Coronary artery (tissue), 2 donors: ENCODE measurements at regions not wholly inside any gene's neighbourhood (a gene's known extent, or its start where the extent isn't known, plus 50 kb on each side); places are given as distances from the start of the nearest gene placed in this dataset.
A peak's percentile ranks its signal among the peaks of the same experiment; 100 is the strongest.

Experiments
- DNase-seq: peaks from one replicate; pipeline ENCODE4 v3.0.0-alpha.2; 2017; ENCODE audit warnings: low spot score
- H3K27ac ChIP-seq, 2 donors: fragments of 200-600 bp; sonication (generic); one replicate each; pipeline ENCODE4 v1.5.1; 2016 to 2019
- H3K4me3 ChIP-seq: fragments of 200-600 bp; sonication (generic); 2 replicates; pipeline ENCODE4 v1.5.1; 2016; ENCODE audit warnings: mild to moderate bottlenecking, moderate library complexity
- TF ChIP-seq, protein P1 (sequence below): fragments of 200-600 bp; sonication (generic); IDR thresholded peaks from one replicate; pipeline ENCODE4 v1.5.1; 2019; ENCODE audit warnings: antibody characterized with exemption

DNA sequence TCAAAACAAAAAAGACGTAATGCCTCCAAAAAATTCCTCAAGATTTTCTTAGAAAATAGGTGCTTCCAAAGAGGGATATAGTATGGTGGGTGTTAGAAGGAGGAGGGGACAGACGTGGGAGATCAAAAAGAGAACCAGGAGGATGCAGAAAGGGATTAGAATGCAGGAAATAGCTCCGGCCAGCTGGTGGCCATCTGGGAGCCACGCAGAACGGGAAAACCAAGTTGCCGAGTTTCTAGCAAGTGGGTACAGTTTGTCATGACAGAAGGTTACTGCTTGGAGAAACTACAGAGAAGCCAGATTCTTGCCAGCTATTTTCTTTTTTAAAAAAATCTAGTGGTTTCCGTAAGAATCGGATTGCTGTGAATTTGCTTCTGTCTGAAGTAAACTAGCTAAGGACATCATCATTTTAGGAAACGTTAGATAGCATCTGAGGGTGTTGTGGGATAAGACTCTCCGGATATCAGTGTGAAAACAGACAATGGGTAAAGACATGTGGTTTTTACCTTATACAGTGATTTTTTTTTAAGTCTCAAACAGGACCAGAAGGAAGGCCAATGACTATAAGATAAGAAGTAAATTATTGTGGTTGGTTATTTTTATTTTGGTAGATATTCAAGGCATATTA lies 104.9 kb downstream of the HSPH1 start:
- no peak overlapping the region for H3K4me3 ChIP-seq
- TF ChIP-seq, protein P1, sequence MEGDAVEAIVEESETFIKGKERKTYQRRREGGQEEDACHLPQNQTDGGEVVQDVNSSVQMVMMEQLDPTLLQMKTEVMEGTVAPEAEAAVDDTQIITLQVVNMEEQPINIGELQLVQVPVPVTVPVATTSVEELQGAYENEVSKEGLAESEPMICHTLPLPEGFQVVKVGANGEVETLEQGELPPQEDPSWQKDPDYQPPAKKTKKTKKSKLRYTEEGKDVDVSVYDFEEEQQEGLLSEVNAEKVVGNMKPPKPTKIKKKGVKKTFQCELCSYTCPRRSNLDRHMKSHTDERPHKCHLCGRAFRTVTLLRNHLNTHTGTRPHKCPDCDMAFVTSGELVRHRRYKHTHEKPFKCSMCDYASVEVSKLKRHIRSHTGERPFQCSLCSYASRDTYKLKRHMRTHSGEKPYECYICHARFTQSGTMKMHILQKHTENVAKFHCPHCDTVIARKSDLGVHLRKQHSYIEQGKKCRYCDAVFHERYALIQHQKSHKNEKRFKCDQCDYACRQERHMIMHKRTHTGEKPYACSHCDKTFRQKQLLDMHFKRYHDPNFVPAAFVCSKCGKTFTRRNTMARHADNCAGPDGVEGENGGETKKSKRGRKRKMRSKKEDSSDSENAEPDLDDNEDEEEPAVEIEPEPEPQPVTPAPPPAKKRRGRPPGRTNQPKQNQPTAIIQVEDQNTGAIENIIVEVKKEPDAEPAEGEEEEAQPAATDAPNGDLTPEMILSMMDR: no peak
- no peak overlapping the region for H3K27ac ChIP-seq
- DNase-seq: no peak

DNA sequence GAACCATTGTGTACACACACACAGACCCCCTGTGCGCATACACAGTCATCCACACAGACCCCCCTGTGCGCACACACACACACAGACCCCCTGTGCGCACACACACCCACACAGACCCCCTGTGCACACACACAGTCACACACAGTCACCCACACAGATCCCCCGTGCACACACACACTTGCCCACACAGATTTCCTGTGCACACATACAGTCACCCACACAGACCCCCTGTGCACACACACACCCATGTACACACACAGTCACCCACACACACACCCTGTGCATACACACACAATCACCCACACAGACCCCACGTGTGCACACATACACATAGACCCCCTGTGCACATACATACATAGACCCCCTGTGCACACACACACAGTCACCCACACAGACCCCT lies 106.1 kb downstream of the HSPH1 start:
- Histone ChIP-seq H3K4me3 (no peak overlapping the region), H3K27ac (no peak overlapping the region)
- DNase-seq: peak; percentile 21
- TF ChIP-seq, protein P1: no peak

DNA sequence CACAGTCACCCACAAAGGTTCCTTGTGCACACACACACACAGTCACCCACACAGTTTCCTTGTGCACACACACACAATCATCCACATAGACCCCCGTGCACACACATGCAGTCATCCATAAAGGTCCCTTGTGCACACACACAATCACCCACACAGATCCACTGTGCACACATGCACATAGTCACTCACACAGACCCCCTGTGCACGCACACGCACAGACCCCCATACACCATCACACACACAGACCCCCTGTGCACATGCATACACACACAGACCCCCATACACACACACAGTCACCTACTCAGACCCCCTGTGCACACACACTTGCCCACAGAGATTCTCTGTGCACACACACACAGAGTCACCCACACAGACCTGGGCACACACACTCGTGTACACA lies 107.1 kb downstream of the HSPH1 start:
- no peak overlapping the region for H3K27ac ChIP-seq
- TF ChIP-seq, protein P1: no peak
- DNase-seq: peak; percentile 24
- H3K4me3 ChIP-seq: no peak overlapping the region

DNA sequence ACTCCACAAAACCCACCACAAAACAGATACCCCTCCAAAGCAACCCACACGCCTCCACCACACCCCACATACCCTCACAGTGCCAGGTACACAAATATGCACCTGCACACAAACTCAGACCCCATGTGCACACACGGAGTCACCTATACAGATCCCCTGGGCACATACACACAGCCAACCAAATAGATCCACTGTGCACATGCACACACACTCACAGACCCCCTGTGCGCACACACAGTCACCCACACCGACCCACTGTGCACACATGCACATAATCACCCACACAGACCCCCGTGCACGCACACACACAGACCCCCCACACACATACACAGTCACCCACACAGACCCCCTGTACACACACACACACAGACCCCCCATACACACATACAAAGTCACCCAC lies 107.8 kb downstream of the HSPH1 start:
- no peak overlapping the region for H3K27ac ChIP-seq
- H3K4me3 ChIP-seq: no peak overlapping the region
- DNase-seq: peak; percentile 50
- TF ChIP-seq, protein P1: no peak

DNA sequence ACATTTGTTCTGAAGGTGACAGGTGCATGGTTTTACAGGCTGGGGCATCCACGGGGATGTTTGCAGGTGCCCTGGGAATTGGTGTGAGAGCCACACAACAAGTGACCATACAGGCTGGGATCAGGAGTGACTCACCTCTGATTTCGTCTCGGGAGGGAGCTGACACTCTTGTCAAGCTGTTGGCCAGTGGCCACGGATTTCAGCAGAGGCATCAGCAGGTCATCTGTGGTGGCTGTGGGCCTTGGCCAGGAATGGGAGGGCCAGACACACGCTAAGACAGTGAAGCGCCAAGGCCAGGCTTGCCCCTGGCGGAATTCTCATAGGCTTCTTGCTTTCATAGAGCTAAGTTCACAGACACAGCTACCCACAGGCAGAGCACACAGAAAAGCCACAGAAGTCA lies 108.6 kb downstream of the HSPH1 start:
- TF ChIP-seq, protein P1: no peak
- Histone ChIP-seq H3K27ac (no peak overlapping the region), H3K4me3 (no peak overlapping the region)
- DNase-seq: no peak

DNA sequence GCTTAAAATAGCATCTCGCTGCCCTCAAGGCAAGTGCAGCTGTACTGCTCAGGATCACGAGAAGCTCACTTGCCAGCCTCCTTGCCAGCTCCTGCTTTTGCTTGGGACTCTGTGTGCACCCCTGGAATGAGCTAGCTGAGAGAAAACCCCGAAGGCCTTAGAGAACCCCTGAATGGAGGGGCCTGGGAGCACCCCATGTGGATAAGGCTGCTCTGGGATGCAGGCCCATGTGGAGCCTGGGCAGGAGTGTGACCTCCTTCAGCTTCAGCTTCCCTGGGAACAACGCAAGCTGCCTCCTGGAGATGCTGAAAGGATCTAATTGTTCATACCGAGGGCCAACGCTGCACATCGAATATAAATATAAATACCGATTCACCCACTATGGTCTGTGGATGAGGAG lies 109.2 kb downstream of the HSPH1 start:
- Histone ChIP-seq H3K27ac (no peak overlapping the region), H3K4me3 (no peak overlapping the region)
- TF ChIP-seq, protein P1: no peak
- DNase-seq: no peak

DNA sequence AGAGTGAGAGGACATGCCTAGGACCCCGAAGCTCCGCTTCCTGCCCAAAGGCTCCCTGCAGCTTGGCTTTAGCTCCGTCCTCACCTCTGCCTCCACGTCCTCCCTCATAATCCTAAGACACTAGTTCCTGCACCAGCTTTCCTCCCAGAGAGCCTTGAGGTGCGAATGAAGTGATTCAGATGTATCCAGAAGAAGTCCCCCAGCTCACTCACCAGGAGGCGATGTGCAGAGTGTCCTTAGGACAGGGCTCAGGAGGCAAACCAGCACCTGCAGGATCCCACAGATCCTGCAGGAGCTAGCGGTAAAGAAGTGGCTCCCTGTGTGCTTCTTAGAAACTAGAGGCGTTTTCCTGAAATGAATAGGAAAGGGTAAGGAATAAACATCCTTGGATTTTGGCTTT lies 109.7 kb downstream of the HSPH1 start:
- TF ChIP-seq, protein P1: no peak
- DNase-seq: peak; percentile 22
- Histone ChIP-seq H3K27ac (no peak overlapping the region), H3K4me3 (no peak overlapping the region)
